GM21381 (cell line): ENCODE measurements at regions not wholly inside any gene's neighbourhood (a gene's known extent, or its start where the extent isn't known, plus 50 kb on each side); places are given as distances from the start of the nearest gene placed in this dataset.
"Not testable (repeated sequence)": the region's sequence is repeated elsewhere in the genome, so short reads cannot be mapped to it uniquely, and the experiment has no call there.

Source experiments
- ATAC-seq: cut with Tn5 transposase; IDR thresholded peaks from one replicate; pipeline ENCODE4 v1.9.1; 2021; ENCODE audit warnings: mild to moderate bottlenecking, moderate library complexity; ENCODE audit not compliant: unreplicated experiment

- ATAC-seq: no peak
Measured at GRCh38 chr3:28575746-28576613, 227.4 kb upstream of the AZI2 start.

DNA sequence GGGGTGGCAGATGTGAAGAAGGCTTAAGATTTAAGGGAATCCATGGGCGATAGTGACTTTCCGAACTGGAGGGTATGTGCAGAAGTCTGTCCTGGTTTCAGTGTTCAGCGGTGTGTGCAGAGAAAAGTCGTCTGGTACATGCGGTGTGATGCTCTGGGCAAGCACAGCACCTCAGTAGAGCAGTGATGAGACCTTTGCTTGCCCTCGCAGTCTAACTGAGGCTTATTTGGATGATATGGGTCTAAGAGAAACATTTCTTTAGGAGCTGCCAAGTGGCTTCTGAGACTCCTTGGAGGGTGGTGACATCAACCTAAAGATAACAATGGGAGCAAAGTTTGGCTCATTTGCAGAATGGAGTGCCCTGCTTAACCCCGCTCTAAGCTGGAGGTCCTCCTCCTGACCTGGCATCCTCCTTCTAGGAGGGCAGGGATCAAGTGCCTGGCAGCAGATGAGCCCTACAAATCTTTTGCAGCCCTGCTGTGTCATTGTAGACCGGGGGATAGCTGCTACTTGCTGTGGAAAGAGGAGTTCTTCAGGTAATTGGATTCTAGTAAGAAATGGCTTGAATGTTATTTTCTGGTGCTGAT is 228.1 kb upstream of the AZI2 start:
- no peak for ATAC-seq

DNA sequence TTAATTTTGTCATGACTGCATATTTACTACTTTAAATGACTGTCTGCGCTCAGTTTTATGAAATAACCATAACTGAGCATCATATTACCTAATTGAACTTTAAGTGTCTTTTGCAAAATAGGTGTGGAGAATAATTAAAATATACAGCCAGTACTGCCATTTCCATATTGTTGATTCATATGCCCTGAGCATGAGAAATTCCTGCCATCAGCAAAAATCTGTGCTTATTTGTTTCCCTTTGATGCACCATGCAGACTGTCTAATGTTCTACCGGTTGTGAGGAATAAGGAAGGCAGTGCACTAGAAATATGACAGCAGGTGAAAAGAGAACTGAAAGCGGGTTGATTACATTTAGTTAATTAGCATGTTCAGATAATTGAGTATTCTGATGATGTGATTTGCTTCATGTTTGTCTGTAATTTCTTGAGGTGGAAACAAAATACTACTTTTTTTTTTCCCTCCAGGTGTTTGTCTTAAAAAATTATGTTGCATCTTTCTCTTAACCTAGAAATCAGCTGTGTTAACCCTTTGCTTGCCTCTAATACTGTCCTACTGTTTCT is 229.4 kb upstream of the AZI2 start:
- no peak for ATAC-seq

DNA sequence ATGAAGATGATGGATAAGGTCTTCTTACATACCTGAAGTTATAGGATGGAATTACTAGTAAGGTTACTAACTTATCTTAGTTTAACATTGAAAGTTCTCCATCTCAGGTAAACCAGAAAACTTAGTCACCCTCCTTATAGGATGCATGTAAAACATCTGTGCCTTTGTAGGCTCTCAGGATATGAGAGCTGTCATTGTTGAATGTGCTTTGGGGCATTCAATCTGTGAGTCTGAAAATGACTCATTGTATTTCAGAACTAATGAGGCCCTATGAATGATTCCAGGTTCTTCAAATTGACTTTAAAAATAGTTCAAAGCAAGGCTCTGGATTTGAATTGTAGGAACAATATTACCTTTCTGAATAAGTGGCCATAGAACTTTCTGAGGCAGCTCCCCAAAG is 237.7 kb upstream of the AZI2 start:
- ATAC-seq: no peak

GRCh38 chr3:28587723-28588122 is 239.1 kb upstream of the AZI2 start:
- no peak for ATAC-seq

- ATAC-seq: no peak
Measured at GRCh38 chr3:28590216-28590615, 241.6 kb upstream of the AZI2 start.

DNA sequence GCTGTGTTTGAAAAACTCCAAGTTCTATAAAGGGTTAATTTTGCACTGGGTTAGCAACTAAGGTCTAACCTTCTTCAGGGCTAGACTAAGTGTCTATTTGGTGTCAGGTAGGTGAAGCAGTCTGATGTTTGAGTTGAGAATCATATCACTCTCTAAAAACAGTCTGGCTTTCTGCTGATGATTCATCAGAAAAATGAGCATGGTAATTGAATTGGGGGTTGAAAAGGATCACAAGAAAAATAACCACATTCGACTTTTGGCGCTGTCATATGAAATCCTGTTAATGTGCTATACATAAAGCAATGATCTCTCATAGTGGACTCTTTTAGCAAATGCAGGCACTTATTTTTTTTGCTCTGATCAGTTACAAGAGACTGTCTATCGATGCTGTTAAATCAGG is 242.2 kb upstream of the AZI2 start:
- ATAC-seq: no peak

GRCh38 chr3:28595372-28595771 is 246.7 kb upstream of the AZI2 start:
- no peak for ATAC-seq

DNA sequence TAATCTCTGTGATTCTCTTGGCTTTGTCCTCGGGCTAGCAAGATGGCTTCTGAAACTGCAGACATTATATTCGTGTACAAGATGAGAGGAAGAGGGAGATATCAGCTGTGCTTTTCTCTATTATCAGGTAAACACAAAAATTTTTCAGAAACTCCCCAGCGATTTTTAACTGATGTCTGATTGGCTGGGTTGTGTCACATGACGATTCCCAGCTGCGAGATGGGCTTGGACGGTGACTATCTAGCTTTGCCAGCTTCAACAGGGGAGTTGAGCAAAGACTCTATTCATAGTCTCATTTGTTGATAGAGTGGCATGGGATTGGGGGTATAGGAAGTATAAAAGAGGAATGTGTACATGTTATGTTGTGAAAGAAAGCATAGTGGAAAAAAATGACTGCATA is 248.8 kb upstream of the AZI2 start:
- no peak for ATAC-seq

DNA sequence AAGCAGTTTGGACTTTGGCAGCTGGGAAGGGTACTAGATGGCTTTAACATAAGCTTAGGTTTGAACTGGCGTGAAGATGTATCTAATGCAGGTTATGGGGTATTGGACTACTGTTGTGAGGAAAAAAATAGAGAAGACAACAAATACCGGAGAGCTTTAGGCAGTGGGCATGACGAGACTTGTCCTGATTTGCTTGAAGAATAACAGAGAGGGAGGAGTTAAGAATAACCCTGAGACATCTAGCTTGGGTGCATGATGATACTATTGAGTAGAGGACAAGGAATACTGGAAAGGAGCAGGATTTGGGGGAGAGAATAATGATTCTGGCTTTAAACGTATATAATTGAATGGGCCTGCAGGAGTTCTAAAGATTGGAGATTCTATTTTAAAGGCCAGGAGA is 249.5 kb upstream of the AZI2 start:
- ATAC-seq: no peak

- ATAC-seq: no peak
Measured at GRCh38 chr3:28601291-28601690, 252.7 kb upstream of the AZI2 start.

DNA sequence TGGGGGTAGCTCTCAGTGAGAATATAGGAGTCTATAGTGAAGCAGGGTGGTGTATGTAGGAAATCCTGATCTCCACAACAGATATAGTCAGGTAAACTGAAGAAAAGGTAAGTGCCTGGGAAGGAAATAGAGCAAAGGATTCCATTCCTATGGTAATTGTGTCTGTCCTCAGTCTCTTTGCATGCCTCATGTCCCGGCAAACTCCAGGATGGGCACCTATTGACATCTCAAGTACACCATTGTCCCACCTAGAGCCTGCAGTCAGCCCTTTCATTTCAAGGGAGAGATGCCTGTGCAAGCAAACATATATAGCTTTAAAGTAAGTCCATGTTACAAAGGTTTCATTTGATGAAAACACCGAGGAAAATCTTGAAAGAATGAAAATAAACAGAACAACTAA is 257.7 kb upstream of the AZI2 start:
- ATAC-seq: no peak

DNA sequence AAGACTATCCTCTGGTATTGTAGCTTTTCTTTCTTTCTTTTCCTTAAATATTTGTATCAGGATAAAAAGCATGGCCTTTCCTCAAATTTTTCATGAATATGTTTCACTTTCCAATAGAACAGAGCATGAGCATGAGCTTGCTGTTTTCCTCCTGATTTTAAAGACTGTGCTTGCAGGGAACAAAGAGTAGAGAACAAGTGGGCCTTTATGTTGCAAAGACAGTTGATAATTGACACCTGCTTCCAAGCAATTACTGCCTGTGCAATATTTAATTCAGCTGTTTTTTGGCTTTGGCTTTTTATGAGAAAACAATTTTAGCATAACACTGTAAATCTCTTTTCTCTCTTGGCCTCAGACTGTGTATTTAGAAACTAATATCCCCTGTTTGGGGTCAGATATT is 263.6 kb upstream of the AZI2 start:
- ATAC-seq: no peak

- no peak for ATAC-seq
Measured at GRCh38 chr3:28613511-28614106, 265.0 kb upstream of the AZI2 start.

- ATAC-seq: no peak
Measured at GRCh38 chr3:28615071-28615470, 266.4 kb upstream of the AZI2 start.

GRCh38 chr3:28615971-28616370 is 267.3 kb upstream of the AZI2 start:
- ATAC-seq: no peak

DNA sequence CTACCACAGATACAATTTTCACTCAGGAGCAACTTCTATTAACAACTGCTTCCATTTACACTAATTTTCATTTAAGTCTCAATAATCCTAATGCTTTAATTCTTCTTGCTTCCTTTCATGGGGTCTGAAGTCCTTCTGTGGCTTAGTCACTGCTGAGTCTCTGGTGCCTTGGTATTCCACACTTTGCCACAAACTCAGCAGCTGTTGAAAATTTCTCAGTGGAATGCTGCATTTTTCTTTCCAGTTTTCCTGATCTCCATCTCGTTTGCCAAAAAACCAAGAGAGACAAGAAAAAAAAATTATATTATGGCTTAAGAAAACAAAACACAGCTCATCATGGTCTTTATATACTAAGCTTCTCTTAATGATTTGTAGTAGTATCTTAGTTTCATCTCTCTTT is 269.2 kb upstream of the AZI2 start:
- no peak for ATAC-seq

GRCh38 chr3:28623106-28623505 is 274.5 kb upstream of the AZI2 start:
- ATAC-seq: no peak

DNA sequence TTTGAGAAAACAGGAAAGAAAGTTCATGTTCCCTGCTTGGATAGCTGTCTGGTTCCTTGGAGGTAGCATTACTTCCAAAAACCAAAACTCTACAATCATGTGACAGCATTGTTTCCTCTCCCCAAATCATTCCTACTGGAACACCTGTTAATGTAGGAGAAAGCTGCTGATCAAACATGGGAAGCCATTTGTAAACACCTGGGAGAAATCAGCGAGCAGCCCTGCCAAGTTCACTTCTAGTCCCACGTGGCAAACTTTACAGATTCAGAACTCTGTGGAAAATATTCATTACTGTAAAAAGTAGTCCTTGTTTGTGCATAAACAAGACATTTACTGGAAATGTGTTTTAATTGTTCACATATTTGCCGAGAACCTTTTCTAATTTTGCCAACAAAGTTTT is 275.5 kb upstream of the AZI2 start:
- ATAC-seq: no peak

- ATAC-seq: not testable (repeated sequence)
Measured at GRCh38 chr3:28627843-28628242, 279.2 kb upstream of the AZI2 start.

- ATAC-seq: no peak
Measured at GRCh38 chr3:28634019-28634418, 285.4 kb upstream of the AZI2 start.

GRCh38 chr3:28637742-28638141 is 289.1 kb upstream of the AZI2 start:
- no peak for ATAC-seq
